Transverse colon (tissue), 4 donors: ENCODE measurements at regions not wholly inside any gene's neighbourhood (a gene's known extent, or its start where the extent isn't known, plus 50 kb on each side); places are given as distances from the start of the nearest gene placed in this dataset.

Source experiments
- DNase-seq: peaks from one replicate; pipeline ENCODE4 v3.0.0-alpha.2; 2019
- H3K27ac ChIP-seq, 4 donors: fragments of 200-600 bp; sonication (generic); 2 replicates each; pipeline ENCODE4 v1.5.1; 2016 to 2018; ENCODE audit warnings: inconsistent platforms in 4 of 4
- H3K27me3 ChIP-seq: fragments of 200-600 bp; sonication (generic); 2 replicates; pipeline ENCODE4 v1.5.1; 2017; ENCODE audit warnings: inconsistent platforms
- H3K36me3 ChIP-seq, 4 donors: fragments of 200-600 bp; sonication (generic); 2 replicates each; pipeline ENCODE4 v1.5.1; 2017 to 2019; ENCODE audit warnings: inconsistent platforms in 4 of 4
- H3K4me1 ChIP-seq, 4 donors: fragments of 200-600 bp; sonication (generic); 2 replicates each; pipeline ENCODE4 v1.5.1; 2017 to 2020; ENCODE audit warnings: inconsistent platforms in 4 of 4
- H3K4me3 ChIP-seq, 4 donors: fragments of 200-600 bp; sonication (generic); 1 replicate in 1 of 4; 2 replicates in 3 of 4; pipeline versions ENCODE4 v1.5.1 to v1.6.1; 2017 to 2019; ENCODE audit warnings: inconsistent platforms in 4 of 4
- H3K9me3 ChIP-seq, 2 donors: fragments of 200-600 bp; sonication (generic); 2 replicates each; pipeline ENCODE4 v1.5.1; 2017 to 2019; ENCODE audit warnings: inconsistent platforms in 2 of 2
- EP300 ChIP-seq: sonication (generic); formaldehyde crosslinking; IDR thresholded peaks from one replicate; pipeline ENCODE4 v1.6.1; 2017; ENCODE audit warnings: antibody characterized with exemption, low read depth
- POLR2A ChIP-seq: fragments of 450-650 bp; IDR thresholded peaks from one replicate; pipeline ENCODE4 v1.6.1; 2016; ENCODE audit warnings: antibody characterized with exemption, mild to moderate bottlenecking, moderate library complexity
- POLR2AphosphoS5 ChIP-seq, 3 donors: sonication (generic); formaldehyde crosslinking; IDR thresholded peaks; one replicate each; pipeline ENCODE4 v1.6.1; 2016; ENCODE audit warnings: antibody characterized with exemption in 3 of 3
- WGBS, 2 donors: methylation state at CpG; one replicate each; pipeline ENCODE4 v1.1.5; 2018; ENCODE audit warnings: low coverage in 1 of 2; 5-methylcytosine and 5-hydroxymethylcytosine counted together
- in situ Hi-C, 4 donors: fragments of 200-750 bp; cut with MboI; loops; one replicate each; pipeline versions ENCODE4 v1.15.0 to v1.15.1; 2017; ENCODE audit warnings: low sequenced_read_pairs in 3 of 4, low pct_ligation_motif_present in 1 of 4, low pct_unique_long_range_greater_than_20kb in 1 of 4
- intact Hi-C: fragments of 100-400 bp; cut with DNase I; formaldehyde crosslinking; loops from one replicate; pipeline ENCODE4 v1.15.1; 2023; ENCODE audit warnings: low total_unique reads
- TF ChIP-seq, protein P1 (sequence below), 5 experiments: fragments of 200-600 bp in 3 of 5; fragments of 450-650 bp in 2 of 5; sonication (generic) in 3 of 5; IDR thresholded peaks; 1 replicate in 2 of 5; 2 replicates in 3 of 5; pipeline ENCODE4 v1.5.1; 2016 to 2017; ENCODE audit warnings: antibody characterized with exemption in 5 of 5, inconsistent platforms in 3 of 5, mild to moderate bottlenecking in 2 of 5, moderate library complexity in 1 of 5

DNA sequence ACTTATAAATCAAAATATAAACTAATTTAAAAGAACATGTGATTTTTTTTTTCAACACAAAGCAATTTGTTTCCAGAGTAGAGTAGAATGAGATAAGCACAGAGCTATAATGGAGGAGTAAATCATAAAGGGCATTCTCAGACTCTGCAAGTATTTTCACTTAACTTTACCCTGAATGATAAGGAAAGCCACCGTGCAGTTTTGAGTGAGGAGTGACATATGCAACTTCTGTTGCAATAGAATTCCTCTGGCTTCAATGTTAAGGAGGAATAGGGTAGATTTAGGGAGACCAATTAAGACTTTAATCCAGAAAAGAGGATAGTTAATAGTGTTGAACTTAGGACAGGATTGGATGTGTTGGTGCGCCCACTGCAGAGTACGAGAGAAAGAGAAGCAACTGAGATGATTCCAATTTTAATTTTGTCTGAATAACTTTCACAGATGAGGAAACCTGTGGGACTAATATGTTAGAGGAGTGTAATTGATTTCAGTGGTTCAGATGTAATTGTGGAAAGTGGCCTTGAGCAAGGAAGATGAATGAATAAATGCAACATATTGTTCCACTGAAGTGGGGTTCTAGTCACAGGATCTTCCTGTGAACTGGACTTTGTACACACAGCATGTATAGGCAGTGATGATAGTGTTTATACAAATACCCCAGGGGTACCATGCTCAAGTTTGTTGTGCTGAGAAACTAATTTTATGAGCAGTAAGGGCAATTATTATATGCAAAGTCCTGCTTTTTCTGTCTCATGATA is 255.5 kb upstream of the ANO3 start:
- no peak for DNase-seq
- H3K9me3 ChIP-seq, result no peaks in the 10 kb centered on the region
- WGBS, 2 donors, result 82 to 85% methylated on average over 3 of the region's 3 CpGs
- H3K4me3 ChIP-seq, result no peak overlapping the region
- H3K27ac ChIP-seq, result no peak overlapping the region
- intact Hi-C loops, result no loop called here
- H3K36me3 ChIP-seq, result no peaks in the 10 kb centered on the region
- no peak for TF ChIP-seq EP300
- TF ChIP-seq POLR2AphosphoS5 (IDR thresholded peaks at IDR 0.05), result no peak
- TF ChIP-seq, protein P1, sequence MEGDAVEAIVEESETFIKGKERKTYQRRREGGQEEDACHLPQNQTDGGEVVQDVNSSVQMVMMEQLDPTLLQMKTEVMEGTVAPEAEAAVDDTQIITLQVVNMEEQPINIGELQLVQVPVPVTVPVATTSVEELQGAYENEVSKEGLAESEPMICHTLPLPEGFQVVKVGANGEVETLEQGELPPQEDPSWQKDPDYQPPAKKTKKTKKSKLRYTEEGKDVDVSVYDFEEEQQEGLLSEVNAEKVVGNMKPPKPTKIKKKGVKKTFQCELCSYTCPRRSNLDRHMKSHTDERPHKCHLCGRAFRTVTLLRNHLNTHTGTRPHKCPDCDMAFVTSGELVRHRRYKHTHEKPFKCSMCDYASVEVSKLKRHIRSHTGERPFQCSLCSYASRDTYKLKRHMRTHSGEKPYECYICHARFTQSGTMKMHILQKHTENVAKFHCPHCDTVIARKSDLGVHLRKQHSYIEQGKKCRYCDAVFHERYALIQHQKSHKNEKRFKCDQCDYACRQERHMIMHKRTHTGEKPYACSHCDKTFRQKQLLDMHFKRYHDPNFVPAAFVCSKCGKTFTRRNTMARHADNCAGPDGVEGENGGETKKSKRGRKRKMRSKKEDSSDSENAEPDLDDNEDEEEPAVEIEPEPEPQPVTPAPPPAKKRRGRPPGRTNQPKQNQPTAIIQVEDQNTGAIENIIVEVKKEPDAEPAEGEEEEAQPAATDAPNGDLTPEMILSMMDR (IDR thresholded peaks at IDR 0.05), result no peak
- no peak for TF ChIP-seq POLR2A
- no peaks in the 10 kb centered on the region for H3K27me3 ChIP-seq
- H3K4me1 ChIP-seq, result no peaks in the 10 kb centered on the region
- in situ Hi-C loops, result no loop called here

DNA sequence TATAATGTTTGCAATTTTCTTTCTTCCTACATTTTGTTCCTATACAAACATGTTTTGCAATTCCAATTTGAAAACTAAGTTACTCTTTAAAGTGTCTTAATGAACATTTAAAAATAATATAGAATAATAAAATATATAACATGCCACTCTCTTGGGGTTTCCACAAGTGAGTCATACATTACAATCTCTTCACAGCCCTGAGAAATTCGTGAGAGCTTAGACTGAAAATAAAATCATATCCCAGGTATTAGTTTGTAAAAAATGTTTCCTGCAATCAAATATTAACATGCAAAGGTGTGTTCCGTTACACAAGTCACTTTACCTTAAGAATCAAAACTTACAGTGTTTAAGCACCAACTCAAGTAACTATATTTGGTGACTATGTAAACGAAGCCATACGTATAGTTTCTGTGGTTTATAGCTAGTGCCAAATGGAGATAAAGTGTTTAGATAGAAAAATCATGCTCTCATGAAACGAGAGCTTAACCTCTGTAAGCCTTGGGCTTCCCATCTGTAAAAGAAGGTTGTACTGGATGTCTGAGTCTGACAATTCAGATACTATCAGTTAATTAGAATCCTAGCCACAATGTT is 253.6 kb upstream of the ANO3 start:
- in situ Hi-C loops (no loop called here), intact Hi-C loops (no loop called here)
- no peaks in the 10 kb centered on the region for H3K4me1 ChIP-seq
- H3K4me3 ChIP-seq, result no peak overlapping the region
- no peak for TF ChIP-seq EP300
- TF ChIP-seq, protein P1 (IDR thresholded peaks at IDR 0.05), result no peak
- no peak for TF ChIP-seq POLR2A
- no peak for TF ChIP-seq POLR2AphosphoS5 (IDR thresholded peaks at IDR 0.05)
- H3K27me3 ChIP-seq, result no peaks in the 10 kb centered on the region
- no peak for DNase-seq
- no peak overlapping the region for H3K27ac ChIP-seq
- 33 to 58% methylated on average over 5 of the region's 5 CpGs for WGBS, 2 donors
- H3K36me3 ChIP-seq, result no peaks in the 10 kb centered on the region
- no peaks in the 10 kb centered on the region for H3K9me3 ChIP-seq

DNA sequence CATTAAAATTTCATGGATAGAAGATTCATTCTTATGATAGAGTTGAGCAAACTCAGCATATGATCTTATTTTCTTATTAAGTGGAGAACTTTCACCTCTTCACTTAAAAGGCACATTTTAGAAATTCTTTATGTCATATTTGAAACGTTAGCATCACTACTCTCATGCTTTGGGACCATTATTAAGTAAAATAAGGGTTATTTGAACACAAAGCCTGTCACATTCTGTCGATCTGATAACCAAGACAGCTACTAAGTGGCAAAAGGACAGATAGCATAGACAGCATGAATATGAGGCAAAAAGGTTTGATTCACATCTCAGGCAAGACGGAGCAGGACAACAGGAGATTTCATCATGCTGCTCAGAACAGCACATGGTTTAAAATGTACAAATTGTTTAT is 247.6 kb upstream of the ANO3 start:
- Histone ChIP-seq H3K4me1 (no peaks in the 10 kb centered on the region), H3K27ac (no peak overlapping the region), H3K36me3 (no peaks in the 10 kb centered on the region), H3K9me3 (no peaks in the 10 kb centered on the region), H3K4me3 (no peak overlapping the region), H3K27me3 (no peaks in the 10 kb centered on the region)
- no peak for TF ChIP-seq EP300
- TF ChIP-seq, protein P1 (IDR thresholded peaks at IDR 0.05), result no peak
- no peak for TF ChIP-seq POLR2AphosphoS5 (IDR thresholded peaks at IDR 0.05)
- no peak for TF ChIP-seq POLR2A
- no peak for DNase-seq
- in situ Hi-C loops, result no loop called here
- 60 to 76% methylated on average over 3 of the region's 3 CpGs for WGBS, 2 donors
- intact Hi-C loops, result no loop called here

DNA sequence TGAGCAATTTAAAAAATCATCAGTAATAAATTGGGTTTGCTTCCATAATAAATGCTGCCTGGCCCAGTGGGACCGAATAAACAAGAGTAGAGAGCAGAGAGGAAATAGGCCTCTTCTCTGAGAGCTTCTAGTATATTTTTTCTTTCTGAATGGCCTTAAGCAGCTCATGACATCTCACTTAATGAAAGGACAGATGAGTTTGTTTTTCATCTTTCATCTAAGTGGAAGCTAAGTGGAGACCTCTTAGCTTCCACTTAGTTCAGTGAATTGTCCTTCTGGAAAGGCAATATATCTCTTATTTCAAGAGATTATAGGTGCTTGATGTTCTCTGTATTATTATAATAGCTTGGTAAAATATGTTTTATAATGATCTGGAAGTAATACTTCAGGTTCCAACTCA is 245.9 kb upstream of the ANO3 start:
- no peaks in the 10 kb centered on the region for H3K4me1 ChIP-seq
- H3K9me3 ChIP-seq, result no peaks in the 10 kb centered on the region
- 63 to 85% methylated on average over 1 of the region's 1 CpG for WGBS, 2 donors
- H3K4me3 ChIP-seq, result no peak overlapping the region
- intact Hi-C loops (loop anchor here (5.0 kb wide), 1 partner anchor 204 kb away; no protein-coding TSS in a partner anchor), in situ Hi-C loops (no loop called here)
- H3K36me3 ChIP-seq, result no peaks in the 10 kb centered on the region
- no peaks in the 10 kb centered on the region for H3K27me3 ChIP-seq
- TF ChIP-seq POLR2AphosphoS5 (IDR thresholded peaks at IDR 0.05), result no peak
- no peak for TF ChIP-seq EP300
- TF ChIP-seq, protein P1 (IDR thresholded peaks at IDR 0.05), result no peak
- no peak for TF ChIP-seq POLR2A
- no peak overlapping the region for H3K27ac ChIP-seq
- DNase-seq, result no peak
